Kidney epithelial cell (primary cell): ENCODE measurements at regions not wholly inside any gene's neighbourhood (a gene's known extent, or its start where the extent isn't known, plus 50 kb on each side); places are given as distances from the start of the nearest gene placed in this dataset.
A peak's percentile ranks its signal among the peaks of the same experiment; 100 is the strongest.

ENCODE experiments used
- DNase-seq: peaks from one replicate; pipeline ENCODE4 v3.0.0-alpha.2; 2010; ENCODE audit warnings: low read depth
- H3K27me3 ChIP-seq: 2 replicates; pipeline ENCODE4 v1.6.0; 2011; ENCODE audit warnings: low read length; ENCODE audit not compliant: control insufficient read depth, insufficient read depth
- H3K36me3 ChIP-seq: 2 replicates; pipeline ENCODE4 v1.5.1; 2011; ENCODE audit warnings: low read length; ENCODE audit not compliant: control insufficient read depth, insufficient read depth
- H3K4me3 ChIP-seq: 2 replicates; pipeline ENCODE4 v1.5.1; 2011; ENCODE audit warnings: low read depth, mild to moderate bottlenecking, control low read depth, low read length
- CTCF ChIP-seq: IDR thresholded peaks from 2 replicates; pipeline ENCODE4 v1.5.1; 2011; ENCODE audit warnings: mild to moderate bottlenecking, moderate library complexity, low read length, control low read depth, inconsistent platforms; ENCODE audit not compliant: insufficient read depth, poor library complexity, severe bottlenecking

GRCh38 chr11:62054484-62055121 is 69.2 kb upstream of the INCENP start:
- Histone ChIP-seq H3K36me3 (no peaks in the 10 kb centered on the region), H3K4me3 (no peak overlapping the region), H3K27me3 (no peaks in the 10 kb centered on the region)
- TF ChIP-seq CTCF, result peak; percentile 22
- DNase-seq, result no peak

- TF ChIP-seq CTCF, result no peak
- no peak overlapping the region for H3K4me3 ChIP-seq
- no peak for DNase-seq
- H3K27me3 ChIP-seq, result no peaks in the 10 kb centered on the region
- H3K36me3 ChIP-seq, result no peaks in the 10 kb centered on the region
These were observed 69.7 kb upstream of the INCENP start for GRCh38 chr11:62054081-62054480.

GRCh38 chr11:62050716-62051115 is 73.1 kb upstream of the INCENP start:
- DNase-seq, result no peak

GRCh38 chr11:62048100-62048499 is 75.7 kb upstream of the INCENP start:
- Histone ChIP-seq H3K4me3 (no peak overlapping the region), H3K27me3 (no peaks in the 10 kb centered on the region), H3K36me3 (no peaks in the 10 kb centered on the region)
- no peak for TF ChIP-seq CTCF
- no peak for DNase-seq

More at GRCh38 chr11:62050716-62051115, 73.1 kb upstream of the INCENP start:
- Histone ChIP-seq H3K27me3 (no peaks in the 10 kb centered on the region), H3K4me3 (no peak overlapping the region), H3K36me3 (no peaks in the 10 kb centered on the region)
- no peak for TF ChIP-seq CTCF

GRCh38 chr11:62046568-62047100 is 77.2 kb upstream of the INCENP start:
- TF ChIP-seq CTCF, result no peak
- no peak overlapping the region for H3K4me3 ChIP-seq
- no peak for DNase-seq

GRCh38 chr11:62044639-62045121 is 77.2 kb upstream of the FTH1 start:
- Histone ChIP-seq H3K4me3 (no peak overlapping the region), H3K36me3 (no peaks in the 10 kb centered on the region), H3K27me3 (no peaks in the 10 kb centered on the region)
- no peak for TF ChIP-seq CTCF
- DNase-seq, result no peak

More at GRCh38 chr11:62046568-62047100, 77.2 kb upstream of the INCENP start:
- Histone ChIP-seq H3K27me3 (no peaks in the 10 kb centered on the region), H3K36me3 (no peaks in the 10 kb centered on the region)
